H1 (cell line): ENCODE measurements at regions not wholly inside any gene's neighbourhood (a gene's known extent, or its start where the extent isn't known, plus 50 kb on each side); places are given as distances from the start of the nearest gene placed in this dataset.

Experiments
- RAD21 ChIP-seq, 2 experiments: IDR thresholded peaks in 1 of 2; conservative IDR thresholded peaks in 1 of 2; 2 replicates each; pipeline ENCODE4 v1.6.1; 2011; ENCODE audit warnings: low read depth in 2 of 2, low read length in 2 of 2, improper control_type of control experiment in 1 of 2, inconsistent platforms in 1 of 2, mild to moderate bottlenecking in 1 of 2, moderate library complexity in 1 of 2

GRCh38 chr2:239832490-239833268, 192.5 kb downstream of the NDUFA10 start (continued):
- no peak for TF ChIP-seq RAD21 (IDR thresholded peaks at IDR 0.05 in 1 of 2, conservative IDR thresholded peaks at IDR 0.05 in 1 of 2; ENCODE audit: low read depth in 2 of 2, low read length in 2 of 2)
- TF ChIP-seq, all 59 proteins: peak for 0
